ENCODE measurements at regions not wholly inside any gene's neighbourhood (a gene's known extent, or its start where the extent isn't known, plus 50 kb on each side); places are given as distances from the start of the nearest gene placed in this dataset.

DNA sequence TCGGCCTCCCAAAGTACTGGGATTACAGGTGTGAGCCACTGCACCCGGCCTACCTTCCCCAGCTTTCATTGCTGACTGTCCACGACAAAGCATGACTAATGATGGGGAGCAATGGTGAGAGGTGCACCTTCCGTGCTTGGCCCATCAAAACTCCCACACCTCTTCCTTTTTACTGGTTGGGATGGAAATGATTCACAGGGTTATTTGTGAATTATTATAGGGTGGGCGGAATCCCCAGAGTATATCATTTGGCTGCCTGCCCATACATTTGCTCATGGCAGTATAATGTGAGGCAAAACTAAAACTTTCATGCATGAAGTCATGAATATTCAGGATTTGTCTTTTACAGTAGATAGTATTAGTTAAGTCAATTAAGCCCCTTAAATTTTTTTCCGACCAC is 334.2 kb upstream of the NETO1 start:
- TF ChIP-seq, protein P1, sequence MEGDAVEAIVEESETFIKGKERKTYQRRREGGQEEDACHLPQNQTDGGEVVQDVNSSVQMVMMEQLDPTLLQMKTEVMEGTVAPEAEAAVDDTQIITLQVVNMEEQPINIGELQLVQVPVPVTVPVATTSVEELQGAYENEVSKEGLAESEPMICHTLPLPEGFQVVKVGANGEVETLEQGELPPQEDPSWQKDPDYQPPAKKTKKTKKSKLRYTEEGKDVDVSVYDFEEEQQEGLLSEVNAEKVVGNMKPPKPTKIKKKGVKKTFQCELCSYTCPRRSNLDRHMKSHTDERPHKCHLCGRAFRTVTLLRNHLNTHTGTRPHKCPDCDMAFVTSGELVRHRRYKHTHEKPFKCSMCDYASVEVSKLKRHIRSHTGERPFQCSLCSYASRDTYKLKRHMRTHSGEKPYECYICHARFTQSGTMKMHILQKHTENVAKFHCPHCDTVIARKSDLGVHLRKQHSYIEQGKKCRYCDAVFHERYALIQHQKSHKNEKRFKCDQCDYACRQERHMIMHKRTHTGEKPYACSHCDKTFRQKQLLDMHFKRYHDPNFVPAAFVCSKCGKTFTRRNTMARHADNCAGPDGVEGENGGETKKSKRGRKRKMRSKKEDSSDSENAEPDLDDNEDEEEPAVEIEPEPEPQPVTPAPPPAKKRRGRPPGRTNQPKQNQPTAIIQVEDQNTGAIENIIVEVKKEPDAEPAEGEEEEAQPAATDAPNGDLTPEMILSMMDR (IDR thresholded peaks at IDR 0.05) = no peak
- Histone ChIP-seq H3K4me3 (no peak overlapping the region), H3K27ac (no peak overlapping the region)
- DNase-seq (ENCODE audit: low spot score) = no peak

DNA sequence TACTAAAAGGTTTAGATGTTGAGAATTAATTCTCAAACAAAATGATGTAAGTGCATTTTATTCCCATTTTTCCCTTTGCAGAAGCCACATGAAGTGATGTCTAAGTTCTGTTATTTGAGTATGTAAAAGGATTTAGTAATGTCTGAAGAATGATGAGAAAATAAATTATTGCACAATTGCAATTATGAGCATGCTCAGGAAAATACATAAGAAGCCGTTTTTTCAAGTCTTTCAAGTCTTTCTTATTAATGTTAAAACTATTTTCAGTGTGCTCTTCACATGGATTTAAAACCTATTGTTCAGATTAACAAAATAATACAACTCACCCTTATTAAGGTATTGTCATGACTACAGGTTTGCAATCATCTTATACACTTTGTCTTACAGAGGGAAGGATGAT is 331.4 kb upstream of the NETO1 start:
- Histone ChIP-seq H3K4me3 (no peak overlapping the region), H3K27ac (no peak overlapping the region)
- DNase-seq (ENCODE audit: low spot score) = no peak
- TF ChIP-seq, protein P1 (IDR thresholded peaks at IDR 0.05) = no peak

DNA sequence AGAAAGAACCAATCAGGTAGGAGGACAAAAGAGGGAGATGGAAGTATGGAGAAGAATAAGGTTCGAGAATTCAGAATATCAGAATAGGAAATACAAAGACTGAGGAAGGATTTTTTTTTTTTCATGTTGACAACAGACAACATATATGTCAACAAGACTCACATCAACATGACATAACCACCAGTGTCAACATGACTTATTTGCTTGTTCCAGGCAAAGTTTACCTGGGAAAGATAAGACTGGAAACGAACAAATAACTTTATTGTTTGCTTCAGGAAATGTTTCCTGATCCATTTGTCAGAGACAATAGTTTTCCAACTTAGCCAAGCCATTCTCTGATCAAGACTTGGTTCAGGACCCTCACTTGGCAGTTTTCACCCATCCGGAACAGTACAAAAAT is 321.9 kb upstream of the NETO1 start:
- H3K4me3 ChIP-seq = no peak overlapping the region
- TF ChIP-seq, protein P1 (IDR thresholded peaks at IDR 0.05) = no peak
- no peak overlapping the region for H3K27ac ChIP-seq
- DNase-seq (ENCODE audit: low spot score) = no peak

DNA sequence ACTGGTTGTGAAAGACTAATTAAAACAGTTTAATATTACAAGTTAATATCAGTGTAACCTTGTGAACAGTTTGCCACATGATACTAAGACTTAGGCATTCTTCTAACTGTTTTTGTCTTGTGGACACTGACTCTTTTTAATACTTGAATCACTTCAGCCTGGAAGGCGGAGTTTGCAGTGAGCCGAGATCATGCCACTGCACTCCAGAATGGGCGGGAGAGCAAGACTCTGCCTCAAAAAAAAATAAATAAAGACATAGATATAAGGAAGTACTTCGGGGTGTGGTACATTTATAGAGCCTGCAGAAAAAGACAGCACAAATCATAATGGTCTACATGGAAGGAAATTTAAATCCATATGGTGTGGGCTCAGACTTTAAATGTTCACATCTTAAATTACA is 300.4 kb upstream of the NETO1 start:
- no peak overlapping the region for H3K27ac ChIP-seq
- H3K4me3 ChIP-seq = no peak overlapping the region
- DNase-seq (ENCODE audit: low spot score) = no peak
- TF ChIP-seq, protein P1 (IDR thresholded peaks at IDR 0.05) = no peak

DNA sequence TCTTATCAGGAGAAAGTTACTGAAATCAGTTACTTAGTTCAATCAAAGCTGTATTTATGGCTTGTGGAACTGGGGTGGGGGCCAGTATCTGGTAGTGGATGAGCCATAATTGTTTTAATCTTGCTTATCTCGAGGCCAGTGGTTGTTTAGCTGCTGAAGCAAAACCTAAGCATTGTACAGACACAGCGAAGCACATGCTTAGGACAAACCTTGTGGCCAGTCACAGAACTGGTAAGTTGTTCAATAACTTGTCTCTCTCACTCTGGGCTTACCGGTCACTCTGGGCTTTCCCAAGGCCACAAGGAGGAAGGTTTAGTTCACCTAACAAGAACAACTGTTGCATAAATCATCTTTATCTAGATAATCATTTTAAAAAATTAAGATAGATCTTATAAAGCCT is 296.6 kb upstream of the NETO1 start:
- TF ChIP-seq, protein P1 (IDR thresholded peaks at IDR 0.05) = no peak
- no peak for DNase-seq (ENCODE audit: low spot score)
- Histone ChIP-seq H3K4me3 (no peak overlapping the region), H3K27ac (no peak overlapping the region)

DNA sequence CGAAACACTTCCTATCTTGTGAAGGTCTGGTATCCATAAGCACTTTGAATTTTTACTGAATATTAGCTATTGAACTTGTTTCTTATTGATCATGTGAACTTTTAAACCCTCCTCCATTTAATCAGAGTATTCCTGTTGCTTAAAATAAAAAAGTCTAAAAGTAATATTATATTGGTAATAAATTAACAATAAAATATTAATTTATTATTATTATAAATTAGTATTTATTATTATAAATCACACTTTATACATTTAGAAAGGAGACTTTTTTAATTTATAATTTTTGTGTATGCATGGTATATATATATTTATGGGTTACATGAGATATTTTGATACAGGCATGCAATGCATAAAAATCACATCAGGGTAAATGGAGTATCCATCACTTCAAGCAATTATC is 295.4 kb upstream of the NETO1 start:
- H3K27ac ChIP-seq = no peak overlapping the region
- TF ChIP-seq, protein P1 (IDR thresholded peaks at IDR 0.05) = no peak
- DNase-seq (ENCODE audit: low spot score) = no peak
- H3K4me3 ChIP-seq = no peak overlapping the region

DNA sequence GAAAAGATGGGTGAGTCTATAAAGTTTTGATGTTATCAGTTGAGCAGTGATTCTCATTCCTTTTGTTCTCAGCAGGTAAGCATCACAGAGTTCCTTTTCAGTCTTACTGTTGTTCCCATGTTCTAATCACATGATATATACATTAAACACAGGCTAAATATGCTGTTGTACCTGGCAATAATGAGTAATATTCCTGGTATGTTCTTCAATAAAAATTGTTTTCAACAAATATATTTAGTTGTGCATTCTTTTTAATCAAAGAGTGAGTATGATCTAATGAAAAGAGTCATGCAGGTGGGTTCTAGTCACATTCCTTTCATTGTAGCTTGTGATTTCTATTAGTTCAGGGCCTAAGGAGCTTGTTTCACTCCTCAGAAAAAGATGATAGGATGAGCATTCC is 288.3 kb upstream of the NETO1 start:
- no peak overlapping the region for H3K27ac ChIP-seq
- no peak for DNase-seq (ENCODE audit: low spot score)
- TF ChIP-seq, protein P1 (IDR thresholded peaks at IDR 0.05) = no peak
- H3K4me3 ChIP-seq = no peak overlapping the region

Data from coronary artery (tissue), 2 donors.